NCI-H187 (cell line): ENCODE measurements at regions not wholly inside any gene's neighbourhood (a gene's known extent, or its start where the extent isn't known, plus 50 kb on each side); places are given as distances from the start of the nearest gene placed in this dataset.

Experiments used
- DNase-seq, 2 experiments: peaks; one replicate each; lab custom pipeline; 2025; lab: John Stamatoyannopoulos, UW

DNA sequence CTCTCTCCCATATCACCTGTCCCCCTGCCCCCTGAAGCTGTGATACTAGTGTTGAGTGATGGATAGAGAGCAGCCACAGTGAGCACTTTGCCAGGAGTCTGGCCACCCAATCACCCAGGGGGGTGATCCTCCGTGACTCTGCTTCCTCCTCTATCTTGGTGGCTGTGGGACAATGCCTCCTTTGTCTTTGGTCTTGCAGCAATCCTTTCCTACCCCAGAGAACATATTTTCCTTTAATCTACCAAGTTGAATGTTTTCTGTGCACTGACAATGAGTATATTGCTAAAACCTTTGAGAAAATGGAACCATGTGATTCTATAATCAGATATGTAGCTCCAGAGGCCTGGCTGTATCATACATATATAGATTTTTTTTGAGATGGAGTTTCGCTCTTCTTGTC lies 58.1 kb upstream of the HEPHL1 start:
- DNase-seq: no peak

DNA sequence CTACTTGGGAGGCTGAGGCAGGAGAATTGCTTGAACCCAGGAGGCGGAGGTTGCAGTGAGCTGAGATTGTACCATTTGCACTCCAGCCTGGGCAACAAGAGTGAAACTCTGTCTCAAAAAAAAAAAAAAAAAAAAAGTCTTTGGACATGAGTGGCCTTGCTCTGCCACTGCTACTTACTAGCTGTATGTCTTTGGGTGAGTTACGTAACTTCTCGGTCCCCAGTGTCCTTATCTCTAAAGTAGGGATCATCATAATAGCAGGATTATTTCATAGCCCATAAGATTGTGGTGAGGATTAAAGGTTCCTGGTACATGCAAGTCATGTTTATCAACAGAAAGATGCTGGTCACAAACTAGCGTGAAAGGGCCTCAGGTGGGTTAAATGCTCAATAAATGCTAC lies 53.9 kb upstream of the HEPHL1 start:
- no peak for DNase-seq

DNA sequence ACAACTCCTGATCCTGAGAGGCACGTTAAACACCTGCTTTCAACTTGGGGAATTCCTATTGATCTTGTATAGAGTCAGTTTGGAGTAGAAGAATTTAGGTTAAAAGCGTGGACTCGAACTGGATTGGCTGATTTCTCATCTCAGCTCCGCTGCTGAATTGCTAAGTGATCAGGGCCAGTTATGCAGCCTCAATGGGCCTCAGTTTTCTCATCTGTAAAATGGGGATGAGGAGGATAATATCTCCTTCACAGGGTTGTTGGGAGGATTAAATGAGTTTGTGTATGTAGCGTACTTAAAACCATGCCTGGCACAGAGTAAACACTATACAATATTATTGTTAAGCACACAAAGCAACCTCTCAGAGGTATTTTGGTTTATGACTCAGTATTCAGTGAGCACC lies 53.2 kb upstream of the HEPHL1 start:
- no peak for DNase-seq

DNA sequence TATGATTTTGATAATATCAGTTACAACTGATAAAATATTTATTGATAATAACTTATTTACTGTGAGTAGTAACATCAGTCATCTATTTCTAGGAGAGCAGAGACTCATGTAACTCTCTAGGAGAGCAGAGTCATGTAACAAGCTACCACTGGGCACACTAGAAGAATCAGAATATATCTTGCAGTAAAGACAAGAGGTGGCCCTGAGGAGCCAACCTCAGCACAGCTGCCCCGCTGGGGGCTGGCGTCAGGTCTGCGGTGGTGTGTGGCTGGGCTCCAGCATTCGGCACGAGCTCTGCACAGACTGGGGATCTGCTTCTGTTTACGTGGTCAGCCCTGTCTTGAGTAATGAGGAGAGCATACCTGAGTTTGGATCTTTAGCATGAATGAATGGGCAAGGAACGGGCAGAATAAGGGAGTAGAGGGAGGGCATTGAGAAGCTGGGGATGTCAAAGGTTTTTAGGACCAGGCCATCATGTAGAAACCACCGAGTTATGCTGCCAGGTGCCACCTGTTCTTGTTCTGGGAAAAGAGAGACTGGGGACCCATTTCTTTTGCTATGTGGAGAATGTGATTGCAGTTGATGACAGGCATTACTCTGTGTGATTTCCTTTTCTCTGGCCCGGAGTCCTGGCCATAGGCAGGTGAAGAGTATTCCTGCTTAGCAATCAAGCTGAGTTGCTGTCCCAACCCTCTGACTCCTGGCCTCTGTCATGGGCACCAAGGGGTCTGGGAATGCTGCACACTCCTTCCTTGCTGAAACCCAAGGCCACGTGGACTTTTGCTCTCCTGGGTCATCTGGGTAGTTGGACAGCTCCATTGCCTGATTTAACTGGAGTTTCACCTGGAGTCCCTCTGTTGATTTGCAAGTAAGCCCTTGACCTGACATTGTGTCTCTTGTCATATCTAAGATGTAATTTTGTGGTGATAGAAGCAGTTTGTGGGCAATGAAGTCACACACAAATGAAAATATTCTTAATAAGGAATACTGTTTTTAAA lies 50.9 kb upstream of the HEPHL1 start:
- no peak for DNase-seq
